Mesothelial cell of epicardium (in vitro differentiated cells): ENCODE measurements at regions not wholly inside any gene's neighbourhood (a gene's known extent, or its start where the extent isn't known, plus 50 kb on each side); places are given as distances from the start of the nearest gene placed in this dataset.

Experiments used
- DNase-seq, 2 experiments: peaks; one replicate each; pipeline ENCODE4 v3.0.0; 2021; ENCODE audit warnings: low spot score in 2 of 2; ENCODE audit not compliant: unreplicated experiment in 2 of 2
- H3K27ac Mint-ChIP-seq: 2 replicates; pipeline ENCODE4 v1.8.0; 2021; ENCODE audit warnings: mixed read lengths
- H3K27me3 Mint-ChIP-seq: 2 replicates; pipeline ENCODE4 v1.8.0; 2021; ENCODE audit warnings: low read depth, mixed read lengths
- H3K36me3 Mint-ChIP-seq: 2 replicates; pipeline ENCODE4 v1.8.0; 2021; ENCODE audit warnings: mixed read lengths
- H3K4me1 Mint-ChIP-seq: 2 replicates; pipeline ENCODE4 v1.8.0; 2021; ENCODE audit warnings: mixed read lengths
- H3K4me3 Mint-ChIP-seq: 2 replicates; pipeline ENCODE4 v1.8.0; 2021; ENCODE audit warnings: mild to moderate bottlenecking, moderate library complexity, mixed read lengths
- H3K9me3 Mint-ChIP-seq: 2 replicates; pipeline ENCODE4 v1.8.0; 2021; ENCODE audit warnings: mixed read lengths
- TF ChIP-seq, protein P1 (sequence below): fragments of 200-600 bp; sonication (generic); IDR thresholded peaks from one replicate; pipeline ENCODE4 v1.5.0; 2021; ENCODE audit warnings: antibody characterized with exemption; ENCODE audit not compliant: unreplicated experiment

DNA sequence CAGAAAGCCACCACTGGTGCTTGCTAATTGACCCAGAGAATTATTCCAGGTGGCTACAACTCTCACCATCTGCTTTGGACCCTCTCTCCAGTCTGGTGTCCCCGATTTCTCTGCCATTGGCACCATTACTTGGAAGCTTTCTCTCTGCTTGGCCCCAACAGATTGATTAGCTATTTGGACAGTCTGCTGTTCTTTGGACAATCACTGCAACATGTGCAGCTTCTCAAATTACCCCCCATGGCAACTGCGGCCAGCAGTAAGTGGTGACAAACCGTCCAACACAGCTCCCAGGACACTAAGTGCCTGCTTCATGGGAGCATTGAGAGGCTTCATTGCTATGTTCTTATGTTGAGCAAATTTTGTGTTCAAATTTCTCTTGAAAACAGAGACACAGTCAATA lies 309.8 kb downstream of the TAF11L14 start:
- TF ChIP-seq, protein P1, sequence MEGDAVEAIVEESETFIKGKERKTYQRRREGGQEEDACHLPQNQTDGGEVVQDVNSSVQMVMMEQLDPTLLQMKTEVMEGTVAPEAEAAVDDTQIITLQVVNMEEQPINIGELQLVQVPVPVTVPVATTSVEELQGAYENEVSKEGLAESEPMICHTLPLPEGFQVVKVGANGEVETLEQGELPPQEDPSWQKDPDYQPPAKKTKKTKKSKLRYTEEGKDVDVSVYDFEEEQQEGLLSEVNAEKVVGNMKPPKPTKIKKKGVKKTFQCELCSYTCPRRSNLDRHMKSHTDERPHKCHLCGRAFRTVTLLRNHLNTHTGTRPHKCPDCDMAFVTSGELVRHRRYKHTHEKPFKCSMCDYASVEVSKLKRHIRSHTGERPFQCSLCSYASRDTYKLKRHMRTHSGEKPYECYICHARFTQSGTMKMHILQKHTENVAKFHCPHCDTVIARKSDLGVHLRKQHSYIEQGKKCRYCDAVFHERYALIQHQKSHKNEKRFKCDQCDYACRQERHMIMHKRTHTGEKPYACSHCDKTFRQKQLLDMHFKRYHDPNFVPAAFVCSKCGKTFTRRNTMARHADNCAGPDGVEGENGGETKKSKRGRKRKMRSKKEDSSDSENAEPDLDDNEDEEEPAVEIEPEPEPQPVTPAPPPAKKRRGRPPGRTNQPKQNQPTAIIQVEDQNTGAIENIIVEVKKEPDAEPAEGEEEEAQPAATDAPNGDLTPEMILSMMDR, result no peak
- DNase-seq, result no peak
- Mint-ChIP-seq H3K27me3 (no peaks in the 10 kb centered on the region), H3K4me3 (no peak overlapping the region), H3K9me3 (peaks cover 37% of the 10 kb centered on the region), H3K27ac (no peak overlapping the region), H3K4me1 (no peaks in the 10 kb centered on the region), H3K36me3 (no peaks in the 10 kb centered on the region)

DNA sequence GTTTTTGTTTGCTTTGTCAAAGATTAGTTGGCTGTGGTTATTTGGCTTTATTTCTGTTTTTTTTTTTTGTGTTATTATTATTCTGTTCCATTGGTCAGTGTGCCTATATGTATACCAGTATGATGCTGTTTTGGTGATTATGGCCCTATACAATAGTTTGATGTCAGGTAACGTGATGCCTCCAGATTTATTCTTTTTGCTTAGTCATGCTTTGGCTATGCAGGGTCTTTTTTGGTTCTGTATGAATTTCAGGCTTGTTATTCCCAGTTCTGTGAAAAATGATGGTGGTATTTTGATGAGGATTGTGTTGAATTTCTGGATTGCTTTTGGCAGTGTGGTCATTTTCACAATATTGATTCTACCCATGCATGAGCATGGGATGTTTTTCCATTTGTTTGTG lies 312.8 kb downstream of the TAF11L14 start:
- Mint-ChIP-seq H3K27ac (no peak overlapping the region), H3K36me3 (no peaks in the 10 kb centered on the region), H3K4me3 (no peak overlapping the region)

DNA sequence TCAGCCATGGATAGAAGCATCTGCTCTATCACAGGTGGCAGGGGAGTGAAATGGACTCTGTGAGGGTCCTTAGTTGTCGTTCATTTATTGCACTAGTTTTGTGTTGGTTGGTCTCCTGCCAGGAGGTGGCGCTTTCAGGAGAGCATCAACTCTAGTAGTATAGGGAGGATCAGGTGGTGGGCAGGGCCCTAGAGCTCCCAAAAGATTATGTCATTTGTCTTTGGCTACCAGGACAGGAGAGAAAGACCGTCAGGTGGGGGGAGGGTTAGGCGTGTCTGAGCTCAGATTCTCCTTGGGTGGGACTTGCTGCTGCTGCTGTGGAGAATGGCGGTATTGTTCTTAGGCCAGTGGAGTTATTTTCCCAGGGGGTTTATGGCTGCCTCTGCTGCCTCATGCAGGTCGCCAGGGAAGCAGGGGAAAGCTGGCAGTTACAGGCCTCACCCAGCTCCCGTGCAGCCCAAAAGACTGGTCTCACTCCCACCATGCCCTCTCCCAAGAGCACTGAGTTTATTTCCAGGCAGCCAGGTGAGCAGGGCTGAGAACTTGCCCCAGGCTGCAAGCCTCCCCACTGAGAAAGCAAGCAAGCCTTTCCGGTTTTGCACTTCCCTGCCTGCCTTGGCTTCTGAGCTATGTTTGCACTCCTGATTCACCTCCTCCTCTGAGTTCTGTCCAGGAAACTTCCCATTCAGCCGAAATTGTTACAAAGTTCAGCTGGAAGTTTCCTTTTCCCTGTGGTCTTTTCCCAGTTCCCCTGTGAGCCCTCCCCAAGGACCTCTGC lies 317.3 kb downstream of the TAF11L14 start:
- H3K9me3 Mint-ChIP-seq, result peaks cover 50% of the 10 kb centered on the region

More for the DNA sequence above, 312.8 kb downstream of the TAF11L14 start:
- TF ChIP-seq, protein P1, result no peak
- Mint-ChIP-seq H3K27me3 (no peaks in the 10 kb centered on the region), H3K4me1 (peaks cover 9% of the 10 kb centered on the region), H3K9me3 (peaks cover 54% of the 10 kb centered on the region)
- DNase-seq, result no peak

DNA sequence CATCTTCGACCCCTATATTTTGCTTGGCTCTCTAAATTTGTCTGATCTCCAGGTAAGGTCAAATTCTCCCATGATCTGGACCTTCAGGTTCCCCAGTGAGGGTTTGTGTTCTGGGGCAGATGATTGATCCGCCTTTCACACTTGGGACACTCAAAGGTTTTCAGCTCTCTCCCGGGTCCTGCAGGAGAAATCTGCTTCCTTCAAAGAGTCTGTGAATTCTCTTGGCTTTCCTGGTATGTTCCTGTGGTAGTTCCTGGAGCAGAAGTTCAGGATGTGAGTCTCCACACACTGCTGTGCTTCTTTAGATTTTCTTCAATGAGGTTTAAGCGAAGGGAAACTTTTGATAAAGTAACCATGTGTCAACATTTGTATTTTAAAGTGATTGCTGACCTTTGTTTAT lies 318.0 kb downstream of the TAF11L14 start:
- TF ChIP-seq, protein P1, result no peak
- Mint-ChIP-seq H3K36me3 (no peaks in the 10 kb centered on the region), H3K4me3 (no peak overlapping the region), H3K4me1 (peaks cover 13% of the 10 kb centered on the region), H3K27me3 (no peaks in the 10 kb centered on the region), H3K27ac (no peak overlapping the region), H3K9me3 (peaks cover 43% of the 10 kb centered on the region)
- no peak for DNase-seq

More for the DNA sequence above, 317.3 kb downstream of the TAF11L14 start:
- H3K27ac Mint-ChIP-seq, result peak overlapping the region; percentile 47
- no peaks in the 10 kb centered on the region for H3K27me3 Mint-ChIP-seq
- peak overlapping the region; percentile 4 for H3K4me3 Mint-ChIP-seq
- no peak for DNase-seq
- TF ChIP-seq, protein P1, result no peak
- peaks cover 13% of the 10 kb centered on the region for H3K4me1 Mint-ChIP-seq
- H3K36me3 Mint-ChIP-seq, result no peaks in the 10 kb centered on the region

DNA sequence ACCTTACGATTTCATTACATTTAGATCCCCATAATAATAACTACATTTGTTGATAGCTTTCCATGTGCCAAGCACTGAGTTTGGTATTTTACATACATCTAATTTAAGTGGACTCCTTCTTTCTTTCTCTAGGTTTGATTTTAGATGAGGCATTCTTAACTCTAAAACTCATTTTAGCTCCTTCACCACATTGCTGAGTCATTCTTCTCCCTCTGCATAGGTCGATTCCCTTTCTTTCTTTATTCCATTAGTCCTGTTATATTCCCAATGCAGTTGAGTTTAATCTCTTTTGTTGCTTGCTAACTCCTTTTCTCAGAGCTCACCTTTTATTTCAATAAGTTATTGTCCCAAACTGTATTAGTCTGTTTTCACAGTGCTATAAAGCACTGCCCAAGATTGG lies 329.8 kb downstream of the TAF11L14 start:
- no peaks in the 10 kb centered on the region for H3K4me1 Mint-ChIP-seq
- no peak overlapping the region for H3K27ac Mint-ChIP-seq
- H3K27me3 Mint-ChIP-seq, result no peaks in the 10 kb centered on the region
- DNase-seq, result no peak
- no peaks in the 10 kb centered on the region for H3K36me3 Mint-ChIP-seq
- H3K9me3 Mint-ChIP-seq, result no peaks in the 10 kb centered on the region
- H3K4me3 Mint-ChIP-seq, result no peak overlapping the region
- TF ChIP-seq, protein P1, result no peak
